Activated naive CD4-positive, alpha-beta T cell treated with anti-CD3 and anti-CD28 coated beads, Interleukin-2, amount 50 U/mL, for 24 hours (primary cell): ENCODE measurements at regions not wholly inside any gene's neighbourhood (a gene's known extent, or its start where the extent isn't known, plus 50 kb on each side); places are given as distances from the start of the nearest gene placed in this dataset.
"Not testable (repeated sequence)": the region's sequence is repeated elsewhere in the genome, so short reads cannot be mapped to it uniquely, and the experiment has no call there.

Source experiments
- H3K27ac Mint-ChIP-seq: one replicate; pipeline ENCODE4 v1.8.0; 2021; ENCODE audit warnings: mild to moderate bottlenecking, mixed read lengths
- H3K27me3 Mint-ChIP-seq: one replicate; pipeline ENCODE4 v1.8.0; 2021; ENCODE audit warnings: mixed read lengths
- H3K36me3 Mint-ChIP-seq: one replicate; pipeline ENCODE4 v1.8.0; 2021; ENCODE audit warnings: mixed read lengths
- H3K4me1 Mint-ChIP-seq: one replicate; pipeline ENCODE4 v1.8.0; 2021; ENCODE audit warnings: mixed read lengths
- H3K4me3 Mint-ChIP-seq: one replicate; pipeline ENCODE4 v1.8.0; 2021; ENCODE audit warnings: mild to moderate bottlenecking, mixed read lengths
- H3K9me3 Mint-ChIP-seq: one replicate; pipeline ENCODE4 v1.8.0; 2021; ENCODE audit warnings: mixed read lengths

- H3K27me3 Mint-ChIP-seq, H3K9me3 Mint-ChIP-seq, H3K27ac Mint-ChIP-seq, H3K36me3 Mint-ChIP-seq, H3K4me1 Mint-ChIP-seq, H3K4me3 Mint-ChIP-seq: not testable (repeated sequence)
Observed at GRCh38 chr3:195982754-195983153, 74.4 kb upstream of the TNK2 start.

- not testable (repeated sequence) for H3K4me1 Mint-ChIP-seq
Observed at GRCh38 chr3:195981778-195982177, 73.4 kb upstream of the TNK2 start.

GRCh38 chr3:195979877-195980276 lies 71.5 kb upstream of the TNK2 start:
- not testable (repeated sequence) for H3K27me3 Mint-ChIP-seq, H3K4me3 Mint-ChIP-seq, H3K9me3 Mint-ChIP-seq, H3K36me3 Mint-ChIP-seq, H3K4me1 Mint-ChIP-seq, H3K27ac Mint-ChIP-seq

More at GRCh38 chr3:195981778-195982177, 73.4 kb upstream of the TNK2 start:
- not testable (repeated sequence) for H3K4me3 Mint-ChIP-seq, H3K36me3 Mint-ChIP-seq, H3K27me3 Mint-ChIP-seq, H3K27ac Mint-ChIP-seq, H3K9me3 Mint-ChIP-seq

DNA sequence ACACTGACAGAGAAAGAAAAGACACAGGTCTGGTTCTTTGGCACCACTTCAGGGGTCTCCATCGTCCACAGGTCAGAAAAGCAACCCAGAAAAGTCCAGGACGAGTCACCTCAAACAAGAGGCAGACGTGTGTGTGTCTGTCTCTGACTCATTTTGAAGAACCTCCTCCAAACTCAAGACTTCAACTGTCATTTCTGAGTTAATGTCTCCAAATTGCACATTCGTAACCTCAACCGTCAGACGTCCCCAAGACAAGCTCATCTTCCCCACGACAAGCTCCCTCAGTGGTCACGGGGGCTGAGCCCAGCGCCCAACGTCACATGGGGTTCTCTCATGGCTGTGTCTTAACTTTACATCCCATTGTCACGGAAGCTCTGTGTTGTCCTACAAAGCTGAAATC lies 70.2 kb upstream of the TNK2 start:
- H3K4me3 Mint-ChIP-seq, H3K27ac Mint-ChIP-seq, H3K36me3 Mint-ChIP-seq, H3K4me1 Mint-ChIP-seq, H3K9me3 Mint-ChIP-seq, H3K27me3 Mint-ChIP-seq: not testable (repeated sequence)

- H3K27ac Mint-ChIP-seq, H3K4me3 Mint-ChIP-seq, H3K9me3 Mint-ChIP-seq, H3K27me3 Mint-ChIP-seq, H3K4me1 Mint-ChIP-seq, H3K36me3 Mint-ChIP-seq: not testable (repeated sequence)
Observed at GRCh38 chr3:195976876-195977275, 68.5 kb upstream of the TNK2 start.

GRCh38 chr3:195974281-195974680 lies 65.9 kb upstream of the TNK2 start:
- not testable (repeated sequence) for H3K9me3 Mint-ChIP-seq, H3K27me3 Mint-ChIP-seq, H3K27ac Mint-ChIP-seq, H3K36me3 Mint-ChIP-seq, H3K4me1 Mint-ChIP-seq, H3K4me3 Mint-ChIP-seq

DNA sequence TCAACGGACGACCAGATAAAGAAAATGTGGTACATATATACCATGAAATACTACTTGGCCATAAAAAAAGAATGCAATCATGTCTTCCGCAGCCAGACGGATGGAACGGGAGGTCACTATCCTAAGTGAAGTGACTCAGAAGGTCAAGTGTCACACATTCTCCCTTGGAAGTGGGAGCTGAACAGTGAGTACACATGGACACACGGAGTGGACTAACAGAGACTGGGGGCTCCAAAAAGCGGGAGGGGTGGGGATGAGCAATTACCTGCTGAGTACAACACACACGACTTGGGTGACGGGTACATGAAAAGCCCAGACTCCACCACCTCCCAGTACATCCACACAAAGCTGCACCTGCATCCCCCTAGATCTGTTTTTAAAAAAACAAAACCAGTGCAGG lies 62.5 kb upstream of the TNK2 start:
- H3K27me3 Mint-ChIP-seq, H3K36me3 Mint-ChIP-seq, H3K4me3 Mint-ChIP-seq, H3K27ac Mint-ChIP-seq, H3K4me1 Mint-ChIP-seq, H3K9me3 Mint-ChIP-seq: not testable (repeated sequence)

DNA sequence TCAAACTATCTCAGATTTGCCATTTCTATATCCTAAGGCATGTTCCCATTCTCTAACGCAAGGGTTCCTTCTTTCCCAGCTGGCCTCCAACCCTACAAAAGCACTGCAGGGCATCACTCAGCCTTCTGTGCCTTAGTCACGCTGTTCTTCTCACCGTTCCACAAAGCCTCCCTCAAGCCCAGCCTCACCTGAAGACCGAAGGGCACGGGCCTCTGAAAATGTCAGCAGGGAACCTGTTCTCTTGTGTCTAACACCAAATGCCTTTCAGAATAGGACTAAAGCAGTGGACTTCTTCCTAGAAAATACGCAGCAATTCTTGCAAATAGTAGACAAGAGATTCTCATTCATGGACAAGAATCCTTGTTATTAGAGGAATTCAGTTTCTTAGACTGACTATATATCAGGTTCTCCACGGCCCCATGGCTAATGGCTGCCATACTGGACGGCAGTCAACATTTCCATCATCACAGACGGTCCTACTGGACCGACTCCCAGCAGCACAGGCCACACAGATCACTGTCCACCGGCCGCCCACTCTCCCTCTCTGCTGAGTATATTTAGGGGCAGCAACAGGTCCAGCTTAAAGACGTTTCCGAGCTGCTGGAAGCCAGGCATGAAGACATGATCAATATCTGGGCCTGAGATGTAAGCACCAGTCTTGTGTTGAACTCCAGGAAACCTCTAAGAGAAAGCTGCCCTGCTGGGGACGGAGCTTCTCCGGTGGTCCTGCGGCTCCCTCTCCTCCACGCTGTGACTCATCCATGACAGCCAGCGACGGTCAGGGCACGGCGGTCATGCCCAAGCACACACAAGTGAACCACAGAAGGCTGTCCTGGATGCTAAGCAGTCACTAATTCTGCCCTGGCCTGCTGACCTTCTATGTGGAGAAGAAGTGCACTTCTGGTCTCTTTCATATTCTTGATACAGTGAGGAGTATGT lies 61.8 kb upstream of the TNK2 start:
- not testable (repeated sequence) for H3K36me3 Mint-ChIP-seq, H3K9me3 Mint-ChIP-seq, H3K27ac Mint-ChIP-seq, H3K4me1 Mint-ChIP-seq, H3K27me3 Mint-ChIP-seq, H3K4me3 Mint-ChIP-seq

GRCh38 chr3:195969341-195969740 lies 61.0 kb upstream of the TNK2 start:
- H3K9me3 Mint-ChIP-seq, H3K4me3 Mint-ChIP-seq, H3K4me1 Mint-ChIP-seq, H3K27ac Mint-ChIP-seq, H3K27me3 Mint-ChIP-seq: not testable (repeated sequence)
- peaks cover 11% of the 10 kb centered on the region for H3K36me3 Mint-ChIP-seq

- H3K4me3 Mint-ChIP-seq, H3K27me3 Mint-ChIP-seq, H3K9me3 Mint-ChIP-seq, H3K4me1 Mint-ChIP-seq, H3K27ac Mint-ChIP-seq: not testable (repeated sequence)
- H3K36me3 Mint-ChIP-seq, result peaks cover 11% of the 10 kb centered on the region
Observed at GRCh38 chr3:195968104-195968503, 59.8 kb upstream of the TNK2 start.

DNA sequence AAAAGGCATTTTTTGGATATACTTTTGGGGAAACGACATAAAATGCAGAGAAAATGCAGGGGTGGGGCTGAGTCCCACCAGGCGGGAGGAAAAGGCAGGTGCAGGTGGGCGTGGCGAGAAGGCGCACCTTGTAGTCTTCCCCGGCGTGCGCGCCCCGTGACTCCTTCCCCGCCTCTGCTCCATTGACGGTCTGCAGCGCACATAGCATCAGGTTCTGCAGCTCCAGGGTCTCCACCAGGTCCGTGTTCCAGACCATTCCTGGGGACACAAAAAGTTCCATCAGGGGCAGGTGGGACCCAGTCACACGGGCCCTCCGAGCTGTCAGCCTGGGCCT lies 59.0 kb upstream of the TNK2 start:
- peaks cover 11% of the 10 kb centered on the region for H3K36me3 Mint-ChIP-seq
- not testable (repeated sequence) for H3K9me3 Mint-ChIP-seq, H3K4me1 Mint-ChIP-seq, H3K4me3 Mint-ChIP-seq, H3K27me3 Mint-ChIP-seq, H3K27ac Mint-ChIP-seq

GRCh38 chr3:195966563-195967386 lies 58.4 kb upstream of the TNK2 start:
- H3K9me3 Mint-ChIP-seq, H3K4me1 Mint-ChIP-seq, H3K27me3 Mint-ChIP-seq, H3K4me3 Mint-ChIP-seq, H3K27ac Mint-ChIP-seq: not testable (repeated sequence)
- peaks cover 11% of the 10 kb centered on the region for H3K36me3 Mint-ChIP-seq

DNA sequence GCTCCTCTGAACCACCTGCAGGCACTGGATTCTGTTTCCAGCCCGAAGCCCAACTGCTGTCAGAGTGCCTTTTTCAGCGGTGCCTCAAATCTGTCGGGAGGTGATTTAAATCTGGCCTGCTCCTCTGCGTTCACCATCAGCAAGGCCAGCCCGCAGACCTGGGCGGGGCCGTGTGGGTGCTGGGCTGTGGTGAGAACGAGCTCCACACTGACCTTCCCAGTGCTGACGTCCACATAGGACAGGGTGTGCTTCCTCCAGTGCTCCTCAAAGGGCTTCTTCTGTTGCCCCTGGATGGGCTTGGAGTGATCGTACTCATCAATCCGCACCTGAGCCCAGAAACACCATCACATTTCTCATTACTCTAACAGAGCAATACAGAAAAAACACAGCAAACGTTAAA lies 56.9 kb upstream of the TNK2 start:
- not testable (repeated sequence) for H3K27me3 Mint-ChIP-seq, H3K4me3 Mint-ChIP-seq, H3K27ac Mint-ChIP-seq, H3K9me3 Mint-ChIP-seq
- peaks cover 12% of the 10 kb centered on the region for H3K36me3 Mint-ChIP-seq
- H3K4me1 Mint-ChIP-seq, result peaks cover 10% of the 10 kb centered on the region

DNA sequence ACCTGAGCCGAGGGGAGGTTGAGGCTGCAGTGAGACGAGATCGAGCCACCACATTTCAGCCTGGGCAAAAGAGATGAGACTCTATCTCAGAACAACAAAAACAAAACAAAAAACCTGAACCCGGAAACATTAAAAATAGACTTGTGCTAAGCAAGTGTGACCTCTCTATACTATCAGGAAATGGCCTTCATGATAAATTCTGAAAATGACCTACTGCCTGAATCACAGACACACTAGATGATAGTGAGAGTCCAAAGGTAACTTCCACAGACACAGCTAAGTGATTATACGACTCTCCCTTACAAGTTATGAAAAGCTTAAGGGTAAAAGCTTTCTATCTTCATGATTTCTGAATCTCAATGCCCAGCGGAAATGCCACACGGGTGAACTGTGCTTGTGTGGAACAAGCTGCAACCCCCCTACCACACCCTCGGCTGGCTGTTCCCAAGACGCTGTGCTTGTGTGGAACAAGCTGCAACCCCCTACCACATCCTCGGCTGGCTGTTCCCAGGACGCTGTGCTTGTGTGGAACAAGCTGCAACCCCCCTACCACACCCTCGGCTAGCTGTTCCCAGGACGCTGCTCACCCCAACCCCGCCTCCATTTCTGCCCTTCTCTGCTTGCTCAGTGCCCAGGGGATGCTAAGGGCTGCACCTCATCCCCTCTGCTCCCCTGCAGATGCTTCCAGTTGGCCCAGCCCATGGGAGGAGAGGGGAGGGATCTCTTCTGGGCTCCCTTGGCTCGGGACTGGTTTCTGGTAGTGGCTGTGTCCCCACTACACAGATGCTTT lies 56.2 kb upstream of the TNK2 start:
- H3K4me3 Mint-ChIP-seq, H3K27ac Mint-ChIP-seq, H3K36me3 Mint-ChIP-seq, H3K27me3 Mint-ChIP-seq, H3K9me3 Mint-ChIP-seq: not testable (repeated sequence)
- peaks cover 10% of the 10 kb centered on the region for H3K4me1 Mint-ChIP-seq

- H3K4me3 Mint-ChIP-seq, H3K9me3 Mint-ChIP-seq, H3K36me3 Mint-ChIP-seq, H3K27ac Mint-ChIP-seq, H3K27me3 Mint-ChIP-seq: not testable (repeated sequence)
- H3K4me1 Mint-ChIP-seq, result peaks cover 17% of the 10 kb centered on the region
Observed at GRCh38 chr3:195962222-195962621, 53.9 kb upstream of the TNK2 start.
